GM23248 (cell line): ENCODE measurements at regions not wholly inside any gene's neighbourhood (a gene's known extent, or its start where the extent isn't known, plus 50 kb on each side); places are given as distances from the start of the nearest gene placed in this dataset.

Experiments used
- DNase-seq: peaks from one replicate; pipeline ENCODE4 v3.0.0-alpha.2; 2015
- H2AFZ ChIP-seq: fragments of 200-600 bp; sonication (generic); 2 replicates; pipeline ENCODE4 v1.6.1; 2016; ENCODE audit warnings: antibody characterized with exemption
- H3F3A ChIP-seq: fragments of 200-600 bp; sonication (generic); 2 replicates; pipeline ENCODE4 v1.6.1; 2016; ENCODE audit warnings: mild to moderate bottlenecking, antibody characterized with exemption, mixed run types; ENCODE audit not compliant: insufficient read depth
- H3K27ac ChIP-seq: fragments of 200-600 bp; sonication (generic); 2 replicates; pipeline ENCODE4 v1.5.1; 2016; ENCODE audit warnings: mild to moderate bottlenecking
- H3K27me3 ChIP-seq: fragments of 200-600 bp; sonication (generic); replicated peaks from 2 replicates; pipeline ENCODE4 v1.6.1; 2016; ENCODE audit warnings: mild to moderate bottlenecking; ENCODE audit not compliant: insufficient read depth
- H3K36me3 ChIP-seq: fragments of 200-600 bp; sonication (generic); 2 replicates; pipeline ENCODE4 v1.6.1; 2016; ENCODE audit warnings: low read depth, mild to moderate bottlenecking
- H3K4me1 ChIP-seq: fragments of 200-600 bp; sonication (generic); 2 replicates; pipeline ENCODE4 v1.6.1; 2016; ENCODE audit warnings: mild to moderate bottlenecking; ENCODE audit not compliant: insufficient read depth
- H3K4me2 ChIP-seq: fragments of 200-600 bp; sonication (generic); one replicate; pipeline ENCODE4 v1.6.1; 2016; ENCODE audit warnings: mild to moderate bottlenecking; ENCODE audit not compliant: unreplicated experiment
- H3K4me3 ChIP-seq: fragments of 200-600 bp; sonication (generic); 2 replicates; pipeline ENCODE4 v1.5.1; 2016; ENCODE audit warnings: mild to moderate bottlenecking
- H3K79me2 ChIP-seq: fragments of 200-600 bp; sonication (generic); 2 replicates; pipeline ENCODE4 v1.6.1; 2016; ENCODE audit warnings: mild to moderate bottlenecking; ENCODE audit not compliant: insufficient read depth
- H3K9ac ChIP-seq: fragments of 200-600 bp; sonication (generic); 2 replicates; pipeline ENCODE4 v1.6.1; 2016; ENCODE audit warnings: mild to moderate bottlenecking
- H3K9me2 ChIP-seq: fragments of 200-600 bp; sonication (generic); 2 replicates; pipeline ENCODE4 v1.6.1; 2016; ENCODE audit warnings: mixed run types, mild to moderate bottlenecking, moderate library complexity; ENCODE audit not compliant: insufficient read depth
- H3K9me3 ChIP-seq: fragments of 200-600 bp; sonication (generic); one replicate; pipeline ENCODE4 v1.6.1; 2017; ENCODE audit warnings: low read depth
- H4K20me1 ChIP-seq: fragments of 200-600 bp; sonication (generic); 2 replicates; pipeline ENCODE4 v1.6.0; 2016; ENCODE audit not compliant: insufficient read depth
- EZH2 ChIP-seq: fragments of 200-600 bp; sonication (generic); IDR thresholded peaks from 2 replicates; pipeline ENCODE4 v1.6.1; 2018; ENCODE audit warnings: antibody characterized with exemption, mild to moderate bottlenecking; ENCODE audit not compliant: insufficient read depth, poor library complexity, severe bottlenecking
- EZH2phosphoT487 ChIP-seq: fragments of 200-600 bp; sonication (generic); IDR thresholded peaks from 2 replicates; pipeline ENCODE4 v1.6.1; 2018; ENCODE audit warnings: antibody characterized with exemption, moderate library complexity, mild to moderate bottlenecking, low read depth; ENCODE audit not compliant: insufficient read depth
- WGBS, 2 experiments: methylation state at CpG; one replicate each; pipeline ENCODE4 v1.1.6; 2015 to 2017; ENCODE audit warnings: low lambda C conversion rate in 2 of 2, low coverage in 1 of 2; ENCODE audit errors: missing lambda C conversion rate in 2 of 2; 5-methylcytosine and 5-hydroxymethylcytosine counted together
- in situ Hi-C: fragments of 300-500 bp; cut with MboI; formaldehyde crosslinking; loops from 2 replicates; pipeline ENCODE4 v1.15.0; 2020

GRCh38 chr6:144347448-144347759 is 62.3 kb downstream of the UTRN start:
- Histone ChIP-seq H2AFZ (no peak overlapping the region), H3K4me3 (no peak overlapping the region), H3K27me3 (no peaks in the 10 kb centered on the region), H3K27ac (peak overlapping the region; percentile 55), H3K79me2 (peaks cover 99% of the 10 kb centered on the region), H3K9ac (peak overlapping the region; percentile 25; the same call in 1 of the 2 replicates), H3K36me3 (no peaks in the 10 kb centered on the region), H3K9me3 (no peaks in the 10 kb centered on the region), H3K9me2 (no peaks in the 10 kb centered on the region), H3F3A (peaks cover 42% of the 10 kb centered on the region), H3K4me2 (peak overlapping the region; percentile 58), H3K4me1 (peaks cover 44% of the 10 kb centered on the region), H4K20me1 (no peaks in the 10 kb centered on the region)
- DNase-seq: no peak
- in situ Hi-C loops: no loop called here
- no peak for TF ChIP-seq EZH2phosphoT487
- TF ChIP-seq EZH2: no peak

GRCh38 chr6:144347933-144348332 is 62.8 kb downstream of the UTRN start:
- peaks cover 43% of the 10 kb centered on the region for H3F3A ChIP-seq
- H3K27ac ChIP-seq: no peak overlapping the region
- no peaks in the 10 kb centered on the region for H3K36me3 ChIP-seq
- peaks cover 99% of the 10 kb centered on the region for H3K79me2 ChIP-seq
- no peak overlapping the region for H3K4me2 ChIP-seq
- H3K9me2 ChIP-seq: no peaks in the 10 kb centered on the region
- TF ChIP-seq EZH2phosphoT487 (no peak), EZH2 (no peak)
- no peak for DNase-seq
- H3K9me3 ChIP-seq: no peaks in the 10 kb centered on the region
- H4K20me1 ChIP-seq: no peaks in the 10 kb centered on the region
- WGBS, 2 experiments: 96% methylated on average over 5 of the region's 5 CpGs
- no peak overlapping the region for H3K9ac ChIP-seq
- peaks cover 45% of the 10 kb centered on the region for H3K4me1 ChIP-seq
- in situ Hi-C loops: no loop called here
- no peaks in the 10 kb centered on the region for H3K27me3 ChIP-seq
- no peak overlapping the region for H2AFZ ChIP-seq
- no peak overlapping the region for H3K4me3 ChIP-seq

- H3K27ac ChIP-seq: peak overlapping the region; percentile 45
- H3K36me3 ChIP-seq: no peaks in the 10 kb centered on the region
- H3K79me2 ChIP-seq: peaks cover 99% of the 10 kb centered on the region
- H3K9me2 ChIP-seq: no peaks in the 10 kb centered on the region
- in situ Hi-C loops: no loop called here
- H3K4me2 ChIP-seq: peak overlapping the region; percentile 59
- peaks cover 43% of the 10 kb centered on the region for H3F3A ChIP-seq
- 62 to 65% methylated on average over 8 of the region's 8 CpGs for WGBS, 2 experiments
- H4K20me1 ChIP-seq: no peaks in the 10 kb centered on the region
- peak; percentile 75 for DNase-seq
- TF ChIP-seq EZH2: no peak
- no peak for TF ChIP-seq EZH2phosphoT487
- no peaks in the 10 kb centered on the region for H3K27me3 ChIP-seq
- H2AFZ ChIP-seq: no peak overlapping the region
- 0 out of 2 replicates have a peak overlapping the region, but pooled peaks have one; percentile 10 for H3K4me3 ChIP-seq
- H3K9ac ChIP-seq: no peak overlapping the region
- H3K9me3 ChIP-seq: no peaks in the 10 kb centered on the region
- peaks cover 40% of the 10 kb centered on the region for H3K4me1 ChIP-seq
Observed at GRCh38 chr6:144349690-144350527, 64.8 kb downstream of the UTRN start.

- Histone ChIP-seq H3K27ac (no peak overlapping the region), H3K4me1 (peaks cover 40% of the 10 kb centered on the region), H3K27me3 (no peaks in the 10 kb centered on the region), H3K36me3 (no peaks in the 10 kb centered on the region), H2AFZ (no peak overlapping the region), H4K20me1 (no peaks in the 10 kb centered on the region), H3K4me2 (peak overlapping the region; percentile 59), H3F3A (peaks cover 43% of the 10 kb centered on the region), H3K79me2 (peaks cover 99% of the 10 kb centered on the region), H3K4me3 (no peak overlapping the region), H3K9ac (no peak overlapping the region), H3K9me3 (no peaks in the 10 kb centered on the region), H3K9me2 (no peaks in the 10 kb centered on the region)
- in situ Hi-C loops: no loop called here
- 74 to 85% methylated on average over 2 of the region's 2 CpGs for WGBS, 2 experiments
- DNase-seq: no peak
- no peak for TF ChIP-seq EZH2
- TF ChIP-seq EZH2phosphoT487: no peak
Observed at GRCh38 chr6:144350528-144350880, 65.4 kb downstream of the UTRN start.
